Motor neuron (in vitro differentiated cells): ENCODE measurements at regions not wholly inside any gene's neighbourhood (a gene's known extent, or its start where the extent isn't known, plus 50 kb on each side); places are given as distances from the start of the nearest gene placed in this dataset.
"Not testable (repeated sequence)": the region's sequence is repeated elsewhere in the genome, so short reads cannot be mapped to it uniquely, and the experiment has no call there.

Experiments used
- ATAC-seq, 8 experiments: fragments of 200-7000 bp; cut with Tn5 transposase; replicated peaks in 6 of 8; 2 replicates each; pipeline ENCODE4 v1.8.0; 2021; ENCODE audit warnings: mild to moderate bottlenecking in 8 of 8, moderate library complexity in 8 of 8
- H3K27ac ChIP-seq, 2 donors: fragments of 250-450 bp; sonication (Bioruptor Pico); 2 replicates each; pipeline ENCODE4 v1.9.0; 2021; ENCODE audit warnings: antibody characterized with exemption in 2 of 2, mild to moderate bottlenecking in 2 of 2, moderate library complexity in 1 of 2
- H3K4me1 ChIP-seq, 2 donors: fragments of 250-450 bp; sonication (Bioruptor Pico); replicated peaks in 1 of 2; 2 replicates each; pipeline ENCODE4 v1.6.1; 2021; ENCODE audit warnings: antibody characterized with exemption in 2 of 2, mild to moderate bottlenecking in 2 of 2, moderate library complexity in 1 of 2
- H3K4me3 ChIP-seq, 5 donors: fragments of 250-450 bp; sonication (Bioruptor Pico); 2 replicates each; pipeline ENCODE4 v1.9.0; 2021; ENCODE audit warnings: antibody characterized with exemption in 5 of 5, mild to moderate bottlenecking in 5 of 5, moderate library complexity in 4 of 5
- WGBS, 10 experiments: fragments of 450-650 bp; shearing (Covaris generic); methylation state at CpG; one replicate each; pipeline ENCODE4 v1.0.0; 2022; 5-methylcytosine and 5-hydroxymethylcytosine counted together
- in situ Hi-C, 9 experiments: fragments of 400-800 bp; cut with MboI; loops; one replicate each; pipeline ENCODE4 v1.15.0; 2021; ENCODE audit warnings: low sequenced_read_pairs in 9 of 9, low pct_unique_long_range_greater_than_20kb in 2 of 9; ENCODE audit not compliant: unreplicated experiment in 9 of 9

GRCh38 chr4:146104052-146104451, 71.5 kb upstream of the LSM6 start:
- 57 to 100% (median 88%) methylated on average over 1 to 4 of the region's 9 CpGs; no CpG with 5 or more reads in 6 of the 10 experiments for WGBS, 10 experiments
- H3K4me1 ChIP-seq, H3K4me3 ChIP-seq, H3K27ac ChIP-seq, in situ Hi-C loops, ATAC-seq: not testable (repeated sequence)

GRCh38 chr4:146099585-146099984, 75.9 kb upstream of the LSM6 start:
- no peak overlapping the region for H3K4me3 ChIP-seq
- peak in 1 of 8 experiments; percentile 21 for ATAC-seq
- 0 to 80% (median 51%) methylated on average over 1 to 3 of the region's 3 CpGs; no CpG with 5 or more reads in 5 of the 10 experiments for WGBS, 10 experiments
- no peaks in the 10 kb centered on the region for H3K4me1 ChIP-seq
- H3K27ac ChIP-seq, result no peak overlapping the region
- in situ Hi-C loops, result no loop called here

- 20 to 100% (median 57%) methylated on average over 1 to 2 of the region's 2 CpGs; no CpG with 5 or more reads in 4 of the 10 experiments for WGBS, 10 experiments
- ATAC-seq, result peak in 2 of 8 experiments; percentile 36 to 43
- in situ Hi-C loops, result no loop called here
- Histone ChIP-seq H3K27ac (no peak overlapping the region), H3K4me1 (no peaks in the 10 kb centered on the region), H3K4me3 (no peak overlapping the region)
Observed at GRCh38 chr4:146098978-146099377, 76.5 kb upstream of the LSM6 start.

- no peak overlapping the region for H3K27ac ChIP-seq
- in situ Hi-C loops, result no loop called here
- no peak for ATAC-seq
- WGBS, 10 experiments, result 33 to 100% (median 67%) methylated on average over 1 of the region's 1 CpG; no CpG with 5 or more reads in 7 of the 10 experiments
- no peaks in the 10 kb centered on the region for H3K4me1 ChIP-seq
- no peak overlapping the region for H3K4me3 ChIP-seq
Observed at GRCh38 chr4:146098397-146098796, 77.1 kb upstream of the LSM6 start.

GRCh38 chr4:146096371-146096770, 79.1 kb upstream of the LSM6 start:
- H3K4me3 ChIP-seq, result no peak overlapping the region
- H3K27ac ChIP-seq, result no peak overlapping the region
- WGBS, 10 experiments, result 47 to 100% (median 80%) methylated on average over 1 to 2 of the region's 2 CpGs
- H3K4me1 ChIP-seq, result no peaks in the 10 kb centered on the region
- no peak for ATAC-seq
- in situ Hi-C loops, result no loop called here

- WGBS, 10 experiments, result 35 to 95% (median 87%) methylated on average over 1 to 2 of the region's 2 CpGs; no CpG with 5 or more reads in 1 of the 10 experiments
- no peak for ATAC-seq
- Histone ChIP-seq H3K4me3 (no peak overlapping the region), H3K4me1 (no peaks in the 10 kb centered on the region), H3K27ac (no peak overlapping the region)
- in situ Hi-C loops, result no loop called here
Observed at GRCh38 chr4:146095860-146096259, 79.7 kb upstream of the LSM6 start.

GRCh38 chr4:146095091-146095690, 80.3 kb upstream of the LSM6 start:
- ATAC-seq, result peak in 2 of 8 experiments; percentile 23 to 32
- whole genome bisulfite sequencing, 10 experiments, result 22 to 67% (median 51%) methylated on average over 3 to 4 of the region's 4 CpGs
- Histone ChIP-seq H3K4me1 (no peaks in the 10 kb centered on the region), H3K27ac (no peak overlapping the region), H3K4me3 (no peak overlapping the region)
- in situ Hi-C loops, result no loop called here

- ATAC-seq, result peak in 3 of 8 experiments; percentile 47 to 77 (median 65)
- H3K27ac ChIP-seq, result no peak overlapping the region
- no peak overlapping the region for H3K4me3 ChIP-seq
- in situ Hi-C loops, result no loop called here
- H3K4me1 ChIP-seq, result no peaks in the 10 kb centered on the region
- 10 to 100% (median 94%) methylated on average over 1 to 2 of the region's 2 CpGs for WGBS, 10 experiments
Observed at GRCh38 chr4:146088690-146089089, 86.8 kb upstream of the LSM6 start.

GRCh38 chr4:146087856-146088255, 87.7 kb upstream of the LSM6 start:
- H3K4me3 ChIP-seq, result no peak overlapping the region
- H3K4me1 ChIP-seq, result no peaks in the 10 kb centered on the region
- WGBS, 10 experiments, result 17 to 100% (median 83%) methylated on average over 1 to 5 of the region's 5 CpGs
- no peak for ATAC-seq
- in situ Hi-C loops, result no loop called here
- H3K27ac ChIP-seq, result no peak overlapping the region

- in situ Hi-C loops, result no loop called here
- 0 to 100% (median 88%) methylated on average over 1 to 6 of the region's 6 CpGs for WGBS, 10 experiments
- no peak for ATAC-seq
- H3K4me1 ChIP-seq, result no peaks in the 10 kb centered on the region
- no peak overlapping the region for H3K27ac ChIP-seq
- no peak overlapping the region for H3K4me3 ChIP-seq
Observed at GRCh38 chr4:146076081-146076480, 99.4 kb upstream of the LSM6 start.

GRCh38 chr4:146073517-146073916, 102.0 kb upstream of the LSM6 start:
- no peak overlapping the region for H3K4me3 ChIP-seq
- 26 to 100% (median 73%) methylated on average over 1 to 3 of the region's 3 CpGs for WGBS, 10 experiments
- no peaks in the 10 kb centered on the region for H3K4me1 ChIP-seq
- H3K27ac ChIP-seq, result no peak overlapping the region
- no peak for ATAC-seq
- in situ Hi-C loops, result no loop called here

GRCh38 chr4:146072376-146072775, 103.1 kb upstream of the LSM6 start:
- Histone ChIP-seq H3K4me1 (no peaks in the 10 kb centered on the region), H3K4me3 (no peak overlapping the region), H3K27ac (no peak overlapping the region)
- WGBS, 10 experiments, result 0 to 100% (median 83%) methylated on average over 1 of the region's 1 CpG; no CpG with 5 or more reads in 1 of the 10 experiments
- in situ Hi-C loops, result no loop called here
- no peak for ATAC-seq

- Histone ChIP-seq H3K4me1 (no peaks in the 10 kb centered on the region), H3K27ac (no peak overlapping the region), H3K4me3 (no peak overlapping the region)
- no peak for ATAC-seq
- in situ Hi-C loops, result no loop called here
- WGBS, 10 experiments, result 10 to 82% (median 70%) methylated on average over 1 to 5 of the region's 5 CpGs
Observed at GRCh38 chr4:146071390-146071789, 104.1 kb upstream of the LSM6 start.

- no peaks in the 10 kb centered on the region for H3K4me1 ChIP-seq
- H3K4me3 ChIP-seq, result no peak overlapping the region
- ATAC-seq, result no peak
- in situ Hi-C loops, result no loop called here
- H3K27ac ChIP-seq, result no peak overlapping the region
Observed at GRCh38 chr4:146063143-146063542, 112.4 kb upstream of the LSM6 start.
